Hepatocyte (in vitro differentiated cells): ENCODE measurements at regions not wholly inside any gene's neighbourhood (a gene's known extent, or its start where the extent isn't known, plus 50 kb on each side); places are given as distances from the start of the nearest gene placed in this dataset.

ENCODE experiments used
- EZH2 ChIP-seq: fragments of 200-600 bp; sonication (generic); IDR thresholded peaks from 2 replicates; pipeline ENCODE4 v1.6.1; 2016; ENCODE audit warnings: antibody characterized with exemption, mild to moderate bottlenecking, borderline replicate concordance
- TF ChIP-seq, protein P1 (sequence below): fragments of 200-600 bp; sonication (generic); IDR thresholded peaks from 2 replicates; pipeline ENCODE4 v1.5.1; 2016; ENCODE audit warnings: antibody characterized with exemption, mild to moderate bottlenecking; ENCODE audit not compliant: poor library complexity

DNA sequence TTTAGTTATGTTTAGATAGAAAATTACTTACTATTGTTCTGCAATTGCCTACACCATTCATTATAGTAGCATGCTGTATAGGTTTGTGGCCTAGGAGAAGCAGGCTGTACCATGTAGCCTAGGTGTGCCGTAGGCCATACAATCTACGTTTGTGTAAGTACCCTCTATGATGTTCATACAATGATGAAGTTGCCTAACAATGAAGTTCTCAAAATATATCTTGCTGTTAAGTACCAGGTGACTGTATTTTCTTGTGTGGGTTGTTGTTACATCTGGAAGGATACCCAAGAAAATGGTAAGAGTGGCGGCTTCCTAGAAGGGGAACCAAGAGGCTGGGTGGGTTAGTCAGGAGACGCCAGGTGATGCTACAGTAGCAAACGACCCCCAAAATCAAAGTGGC is 88.3 kb upstream of the FOXF1 start:
- TF ChIP-seq, protein P1, sequence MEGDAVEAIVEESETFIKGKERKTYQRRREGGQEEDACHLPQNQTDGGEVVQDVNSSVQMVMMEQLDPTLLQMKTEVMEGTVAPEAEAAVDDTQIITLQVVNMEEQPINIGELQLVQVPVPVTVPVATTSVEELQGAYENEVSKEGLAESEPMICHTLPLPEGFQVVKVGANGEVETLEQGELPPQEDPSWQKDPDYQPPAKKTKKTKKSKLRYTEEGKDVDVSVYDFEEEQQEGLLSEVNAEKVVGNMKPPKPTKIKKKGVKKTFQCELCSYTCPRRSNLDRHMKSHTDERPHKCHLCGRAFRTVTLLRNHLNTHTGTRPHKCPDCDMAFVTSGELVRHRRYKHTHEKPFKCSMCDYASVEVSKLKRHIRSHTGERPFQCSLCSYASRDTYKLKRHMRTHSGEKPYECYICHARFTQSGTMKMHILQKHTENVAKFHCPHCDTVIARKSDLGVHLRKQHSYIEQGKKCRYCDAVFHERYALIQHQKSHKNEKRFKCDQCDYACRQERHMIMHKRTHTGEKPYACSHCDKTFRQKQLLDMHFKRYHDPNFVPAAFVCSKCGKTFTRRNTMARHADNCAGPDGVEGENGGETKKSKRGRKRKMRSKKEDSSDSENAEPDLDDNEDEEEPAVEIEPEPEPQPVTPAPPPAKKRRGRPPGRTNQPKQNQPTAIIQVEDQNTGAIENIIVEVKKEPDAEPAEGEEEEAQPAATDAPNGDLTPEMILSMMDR = no peak
- TF ChIP-seq EZH2 = no peak
